PFSK-1 (cell line): ENCODE measurements at regions not wholly inside any gene's neighbourhood (a gene's known extent, or its start where the extent isn't known, plus 50 kb on each side); places are given as distances from the start of the nearest gene placed in this dataset.

ENCODE experiments used
- FOXP2 ChIP-seq: optimal IDR thresholded peaks from 2 replicates; pipeline ENCODE3; 2011; ENCODE audit warnings: borderline replicate concordance, control low read depth, inconsistent platforms; ENCODE audit not compliant: insufficient read depth; ENCODE audit errors: extremely low read length, extremely low read depth
- POLR2AphosphoS5 ChIP-seq: IDR thresholded peaks from 2 replicates; pipeline ENCODE4 v1.6.1; 2012; ENCODE audit warnings: low read depth, mild to moderate bottlenecking, control low read depth, low read length, moderate library complexity
- REST ChIP-seq, 2 experiments: IDR thresholded peaks; 2 replicates each; pipeline versions ENCODE4 v1.6.1 to v1.8.0; 2011 to 2012; ENCODE audit warnings: low read depth in 2 of 2, low read length in 2 of 2, control low read depth in 1 of 2, inconsistent platforms in 1 of 2, mild to moderate bottlenecking in 1 of 2, moderate library complexity in 1 of 2; ENCODE audit not compliant: insufficient read depth in 1 of 2
- SIN3A ChIP-seq: IDR thresholded peaks from 2 replicates; pipeline ENCODE4 v1.6.1; 2012; ENCODE audit warnings: mild to moderate bottlenecking, low read length, moderate library complexity, borderline replicate concordance; ENCODE audit not compliant: insufficient read depth
- TAF1 ChIP-seq: IDR thresholded peaks from 2 replicates; pipeline ENCODE4 v1.6.1; 2012; ENCODE audit warnings: low read length, control low read depth, borderline replicate concordance; ENCODE audit not compliant: insufficient read depth

GRCh38 chr3:71968544-71968943 lies 183.6 kb upstream of the PROK2 start:
- TF ChIP-seq FOXP2 (no peak), POLR2AphosphoS5 (no peak), REST (IDR thresholded peaks at IDR 0.05; ENCODE audit: insufficient read depth in 1 of 2, low read depth in 2 of 2, low read length in 2 of 2) (no peak), SIN3A (no peak), TAF1 (no peak)

GRCh38 chr3:71966185-71966584 lies 181.2 kb upstream of the PROK2 start:
- no peak for TF ChIP-seq TAF1
- TF ChIP-seq FOXP2, result no peak
- TF ChIP-seq REST (IDR thresholded peaks at IDR 0.05; ENCODE audit: insufficient read depth in 1 of 2, low read depth in 2 of 2, low read length in 2 of 2), result no peak
- TF ChIP-seq SIN3A, result no peak
- no peak for TF ChIP-seq POLR2AphosphoS5

- TF ChIP-seq TAF1 (no peak), SIN3A (no peak), FOXP2 (no peak), REST (IDR thresholded peaks at IDR 0.05; ENCODE audit: insufficient read depth in 1 of 2, low read depth in 2 of 2, low read length in 2 of 2) (no peak), POLR2AphosphoS5 (no peak)
Measured at GRCh38 chr3:71964170-71964569, 179.2 kb upstream of the PROK2 start.

GRCh38 chr3:71962561-71963240 lies 177.8 kb upstream of the PROK2 start:
- TF ChIP-seq REST (IDR thresholded peaks at IDR 0.05; ENCODE audit: insufficient read depth in 1 of 2, low read depth in 2 of 2, low read length in 2 of 2) (no peak), SIN3A (no peak), FOXP2 (no peak), POLR2AphosphoS5 (no peak), TAF1 (no peak)

GRCh38 chr3:71961891-71962290 lies 176.9 kb upstream of the PROK2 start:
- TF ChIP-seq POLR2AphosphoS5, result no peak
- TF ChIP-seq SIN3A, result no peak
- TF ChIP-seq TAF1, result no peak
- no peak for TF ChIP-seq REST (IDR thresholded peaks at IDR 0.05; ENCODE audit: insufficient read depth in 1 of 2, low read depth in 2 of 2, low read length in 2 of 2)
- no peak for TF ChIP-seq FOXP2
